Activated effector memory CD4-positive, alpha-beta T cell treated with anti-CD3 and anti-CD28 coated beads, Interleukin-2, amount 50 U/mL, for 16 hours (primary cell): ENCODE measurements at regions not wholly inside any gene's neighbourhood (a gene's known extent, or its start where the extent isn't known, plus 50 kb on each side); places are given as distances from the start of the nearest gene placed in this dataset.
"Not testable (repeated sequence)": the region's sequence is repeated elsewhere in the genome, so short reads cannot be mapped to it uniquely, and the experiment has no call there.

Source experiments
- DNase-seq: peaks from one replicate; pipeline ENCODE4 v3.0.0-alpha.2; 2020

GRCh38 chr5:156004754-156005153 lies 322.2 kb upstream of the SGCD start:
- no peak for DNase-seq

- no peak for DNase-seq
Observed at GRCh38 chr5:156006026-156006647, 320.8 kb upstream of the SGCD start.

GRCh38 chr5:156008844-156009243 lies 318.1 kb upstream of the SGCD start:
- DNase-seq, result no peak

- no peak for DNase-seq
Observed at GRCh38 chr5:156009583-156009982, 317.4 kb upstream of the SGCD start.

GRCh38 chr5:156015137-156015536 lies 311.8 kb upstream of the SGCD start:
- DNase-seq, result no peak

- no peak for DNase-seq
Observed at GRCh38 chr5:156019130-156019529, 307.8 kb upstream of the SGCD start.

GRCh38 chr5:156019571-156020180 lies 307.3 kb upstream of the SGCD start:
- DNase-seq, result no peak

- DNase-seq, result no peak
Observed at GRCh38 chr5:156020647-156021046, 306.3 kb upstream of the SGCD start.

- no peak for DNase-seq
Observed at GRCh38 chr5:156021866-156022265, 305.1 kb upstream of the SGCD start.

GRCh38 chr5:156025656-156026055 lies 301.3 kb upstream of the SGCD start:
- DNase-seq, result no peak

GRCh38 chr5:156031181-156031580 lies 295.8 kb upstream of the SGCD start:
- no peak for DNase-seq

- DNase-seq, result no peak
Observed at GRCh38 chr5:156036640-156037039, 290.3 kb upstream of the SGCD start.

- DNase-seq, result no peak
Observed at GRCh38 chr5:156037151-156037909, 289.6 kb upstream of the SGCD start.

- no peak for DNase-seq
Observed at GRCh38 chr5:156042726-156043125, 284.2 kb upstream of the SGCD start.

GRCh38 chr5:156043351-156043750 lies 283.6 kb upstream of the SGCD start:
- DNase-seq, result no peak

- no peak for DNase-seq
Observed at GRCh38 chr5:156051972-156052371, 275.0 kb upstream of the SGCD start.

- DNase-seq, result no peak
Observed at GRCh38 chr5:156052656-156053055, 274.3 kb upstream of the SGCD start.

- no peak for DNase-seq
Observed at GRCh38 chr5:156053056-156053455, 273.9 kb upstream of the SGCD start.

- no peak for DNase-seq
Observed at GRCh38 chr5:156076912-156077311, 250.1 kb upstream of the SGCD start.

- DNase-seq, result no peak
Observed at GRCh38 chr5:156087577-156088110, 239.3 kb upstream of the SGCD start.

GRCh38 chr5:156089955-156090940 lies 236.7 kb upstream of the SGCD start:
- DNase-seq, result not testable (repeated sequence)

- no peak for DNase-seq
Observed at GRCh38 chr5:156093024-156093423, 233.9 kb upstream of the SGCD start.

GRCh38 chr5:156094001-156094400 lies 233.0 kb upstream of the SGCD start:
- no peak for DNase-seq
